Heart left ventricle (tissue), 16 donors: ENCODE measurements at regions not wholly inside any gene's neighbourhood (a gene's known extent, or its start where the extent isn't known, plus 50 kb on each side); places are given as distances from the start of the nearest gene placed in this dataset.

ENCODE experiments used
- ATAC-seq, 4 donors: fragments of 200-7000 bp; cut with Tn5 transposase; one replicate each; pipeline ENCODE4 v1.9.1; 2020 to 2022; ENCODE audit warnings: moderate library complexity in 4 of 4, mild to moderate bottlenecking in 3 of 4, moderate number of reproducible peaks in 1 of 4
- DNase-seq, 5 donors: peaks; one replicate each; pipeline ENCODE4 v3.0.0-alpha.2; 2020
- H3K27ac ChIP-seq, 12 donors: fragments of 200-600 bp; sonication (generic) in 4 of 12; one replicate each; pipeline versions ENCODE4 v1.5.0 to v1.8.0; 2016 to 2022; ENCODE audit warnings: mild to moderate bottlenecking in 2 of 12
- H3K27me3 ChIP-seq, 9 donors: fragments of 200-600 bp; sonication (generic) in 2 of 9; one replicate each; pipeline versions ENCODE4 v1.5.1 to v1.8.0; 2016 to 2022; ENCODE audit warnings: mild to moderate bottlenecking in 3 of 9
- H3K36me3 ChIP-seq, 9 donors: fragments of 200-600 bp; sonication (generic) in 2 of 9; one replicate each; pipeline versions ENCODE4 v1.5.0 to v1.8.0; 2018 to 2022; ENCODE audit warnings: mild to moderate bottlenecking in 2 of 9
- H3K4me1 ChIP-seq, 12 donors: fragments of 200-600 bp; sonication (generic) in 4 of 12; one replicate each; pipeline versions ENCODE4 v1.5.0 to v1.8.0; 2016 to 2022; ENCODE audit warnings: mild to moderate bottlenecking in 3 of 12
- H3K4me3 ChIP-seq, 12 donors: fragments of 200-600 bp; sonication (generic) in 4 of 12; one replicate each; pipeline versions ENCODE4 v1.5.0 to v1.8.0; 2017 to 2022; ENCODE audit warnings: mild to moderate bottlenecking in 9 of 12, moderate library complexity in 4 of 12
- H3K9me3 ChIP-seq, 12 donors: fragments of 200-600 bp; sonication (generic) in 4 of 12; one replicate each; pipeline versions ENCODE4 v1.5.0 to v1.8.0; 2016 to 2022; ENCODE audit warnings: mild to moderate bottlenecking in 1 of 12
- CTCF ChIP-seq, 12 donors: fragments of 200-600 bp; sonication (generic) in 4 of 12; IDR thresholded peaks; one replicate each; pipeline versions ENCODE4 v1.5.0 to v1.8.0; 2018 to 2022; ENCODE audit warnings: antibody characterized with exemption in 12 of 12, mild to moderate bottlenecking in 5 of 12
- POLR2A ChIP-seq, 2 donors: fragments of 450-650 bp; IDR thresholded peaks; one replicate each; pipeline ENCODE4 v1.6.1; 2017; ENCODE audit warnings: antibody characterized with exemption in 2 of 2, mild to moderate bottlenecking in 2 of 2, moderate library complexity in 2 of 2
- WGBS, 4 donors: extraction: QIAGEN DNeasy Blood & Tissue Kit in 2 of 4; methylation state at CpG; one replicate each; pipeline versions ENCODE4 v1.1.5 to v1.1.7; 2013 to 2018; 5-methylcytosine and 5-hydroxymethylcytosine counted together
- intact Hi-C, 10 donors: fragments of 100-400 bp; cut with DNase I; formaldehyde crosslinking; loops; one replicate each; pipeline versions ENCODE4 v1.11.1 to v1.14.2; 2022
- donor health status: ischemic (EF 13 %, LVEDD 7.1; RV severe dilation, severe dysfunction).
- donor health status: healthy with polysubstance abuse.
- donor health status: DM: no; HTN: yes; CAD: no.
- donor health status: DM: no; HTN: no; CAD: no.
- donor health status: ischemic (EF 25% LVEDD 6.9; RV normal size, moderate dysfunction).
- donor health status: ischemic (EF 25% LVEDD 5.7; RV mildly dilated, moderate dysfunction).
- donor health status: healthy.
- donor health status: DM: yes; HTN: yes; CAD: no.
- donor health status: ischemic (EF 35%, LVEDD 5.7; RV mildly dilated, moderate dysfunction).
- donor health status: nonischemic (EF 11% LVEDD 7.7; RV severe dilation, severe dysfunction).
- donor health status: DM: yes; HTN: yes; CAD: no.
- donor health status: PGD.
- donor health status: ischemic (EF 29% LVEDD 5.4; RV normal size, mild dysfunction).
- donor health status: nonischemic (EF 23%, LVEDD 6.1; RV moderate dilation, normal function).

DNA sequence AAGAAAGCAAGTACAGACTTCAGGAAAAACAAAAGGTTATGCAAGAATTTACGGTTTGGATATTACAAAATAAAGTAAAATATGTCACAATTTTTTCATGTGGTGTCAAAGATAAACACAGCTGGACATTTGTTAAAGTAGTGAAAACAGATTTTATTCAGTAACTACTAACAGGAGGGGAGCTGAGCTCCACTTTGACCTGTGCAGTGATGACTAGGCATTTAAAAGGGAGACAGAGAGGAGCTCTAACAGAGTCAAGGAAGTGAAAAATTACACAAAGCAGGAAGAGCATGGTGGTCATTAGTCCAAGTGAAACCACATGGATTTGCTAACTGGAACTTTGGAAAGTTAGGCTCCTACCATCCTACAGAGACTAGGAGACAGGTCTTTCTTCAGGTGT lies 263.6 kb upstream of the PCSK5 start:
- peak overlapping the region in 1 of 12 donors; percentile 16 for H3K27ac ChIP-seq
- intact Hi-C loops, result loop anchor here in 2 of 10 donors (10.0 kb wide), 1 partner anchor 228 kb away; no protein-coding TSS in a partner anchor
- no peak for TF ChIP-seq POLR2A (IDR thresholded peaks at IDR 0.05)
- TF ChIP-seq CTCF (IDR thresholded peaks at IDR 0.05), result no peak
- H3K9me3 ChIP-seq, result no peaks in the 10 kb centered on the region
- no peaks in the 10 kb centered on the region for H3K27me3 ChIP-seq
- DNase-seq, result no peak
- H3K4me3 ChIP-seq, result no peak overlapping the region
- ATAC-seq, result no peak
- H3K4me1 ChIP-seq, result peaks cover 0 to 10% (median 0%) of the 10 kb centered on the region in 12 donors
- no peaks in the 10 kb centered on the region for H3K36me3 ChIP-seq
- WGBS, 4 donors, result 57 to 71% (median 64%) methylated on average over 1 of the region's 1 CpG

DNA sequence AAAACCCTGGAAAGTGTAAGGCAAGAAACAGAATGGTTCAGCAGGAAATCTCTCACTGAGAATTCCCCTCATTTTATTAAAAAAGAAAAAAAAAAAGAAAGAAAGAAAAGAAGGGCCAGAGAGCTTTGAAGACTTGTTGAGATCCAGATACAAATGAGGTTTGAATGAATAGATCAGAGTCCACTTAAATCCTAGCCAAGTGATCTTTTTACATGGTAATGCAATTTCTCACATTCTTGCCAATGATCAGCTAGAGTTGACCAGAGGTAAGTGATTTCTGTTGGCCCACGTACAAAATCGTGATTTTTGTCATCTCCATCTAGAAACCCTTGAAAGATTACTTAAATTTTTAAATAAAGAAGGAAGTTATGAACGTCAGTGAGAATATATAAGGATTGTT lies 261.5 kb upstream of the PCSK5 start:
- Histone ChIP-seq H3K27me3 (no peaks in the 10 kb centered on the region), H3K36me3 (no peaks in the 10 kb centered on the region), H3K4me3 (no peak overlapping the region), H3K27ac (no peak overlapping the region), H3K9me3 (no peaks in the 10 kb centered on the region), H3K4me1 (peaks cover 0 to 10% (median 0%) of the 10 kb centered on the region in 12 donors)
- no peak for TF ChIP-seq CTCF (IDR thresholded peaks at IDR 0.05)
- no peak for TF ChIP-seq POLR2A (IDR thresholded peaks at IDR 0.05)
- DNase-seq, result no peak
- no peak for ATAC-seq
- WGBS, 4 donors, result 60 to 73% (median 64%) methylated on average over 3 of the region's 3 CpGs
- intact Hi-C loops, result loop anchor here in 2 of 10 donors (10.0 kb wide), 1 partner anchor 226 kb away; no protein-coding TSS in a partner anchor

DNA sequence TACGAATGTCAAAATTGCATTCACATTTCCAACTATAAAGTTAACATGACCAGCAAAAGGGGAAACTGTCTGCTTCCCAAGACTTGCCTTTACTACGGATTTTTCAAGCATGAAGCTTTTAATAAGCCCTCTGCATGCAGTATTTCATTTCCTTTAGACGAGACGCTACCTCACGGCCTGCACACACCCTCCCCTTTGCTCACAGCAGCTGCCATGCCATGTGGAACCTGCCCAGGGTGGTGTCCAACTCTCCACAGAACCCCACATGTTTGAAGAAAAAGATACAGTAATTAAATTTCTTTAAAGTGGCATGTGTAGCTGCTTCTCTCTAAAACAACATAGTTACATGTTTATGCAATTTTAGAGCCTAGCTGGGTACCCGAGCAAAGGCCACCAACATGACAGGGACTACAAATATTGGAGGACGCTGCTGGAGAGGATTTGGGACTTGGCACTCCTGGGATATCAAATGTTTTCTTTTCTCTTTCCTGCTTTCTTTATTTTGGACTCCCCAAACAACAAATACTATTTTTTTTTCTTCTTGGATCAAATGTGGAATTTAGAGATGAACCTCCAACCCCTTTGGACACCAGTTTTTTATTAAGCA lies 256.9 kb upstream of the PCSK5 start:
- Histone ChIP-seq H3K4me3 (no peak overlapping the region), H3K4me1 (peaks cover 0 to 17% (median 0%) of the 10 kb centered on the region in 12 donors), H3K9me3 (no peaks in the 10 kb centered on the region), H3K27ac (no peak overlapping the region), H3K27me3 (no peaks in the 10 kb centered on the region), H3K36me3 (no peaks in the 10 kb centered on the region)
- DNase-seq (no peak), ATAC-seq (no peak)
- TF ChIP-seq CTCF (IDR thresholded peaks at IDR 0.05) (no peak), POLR2A (IDR thresholded peaks at IDR 0.05) (no peak)
- intact Hi-C loops, result no loop called here
- 69 to 75% (median 72%) methylated on average over 7 of the region's 7 CpGs for WGBS, 4 donors

DNA sequence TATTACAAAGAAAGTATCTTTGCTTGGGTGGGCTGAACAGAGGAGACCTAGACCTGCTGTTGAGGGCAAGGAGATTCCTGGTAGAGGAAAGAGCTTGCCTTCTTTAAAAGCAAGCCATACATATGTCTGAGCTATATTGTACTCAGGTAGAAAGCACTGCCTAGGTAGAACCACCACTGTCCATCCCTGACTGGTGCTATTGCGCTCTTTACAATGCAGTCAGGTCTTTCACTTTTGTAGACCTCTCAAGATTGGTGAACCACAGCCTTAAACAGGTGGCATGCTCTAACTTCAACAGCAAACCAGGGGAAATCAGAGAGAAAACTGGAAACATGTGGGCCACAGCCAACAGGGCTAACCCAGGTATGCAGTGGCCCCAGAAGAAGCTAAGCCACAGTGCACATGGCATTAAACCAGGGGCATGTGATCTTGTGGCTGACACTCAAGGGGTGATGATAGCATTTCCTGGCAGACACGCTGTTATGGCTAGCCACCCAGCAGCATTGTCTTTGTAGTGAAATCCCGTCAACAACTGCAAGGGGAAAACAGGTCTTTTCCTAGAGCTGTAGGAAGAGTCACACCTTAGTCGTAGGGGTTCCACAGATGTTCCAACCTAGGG lies 253.9 kb upstream of the PCSK5 start:
- intact Hi-C loops, result no loop called here
- peak in 4 of 5 donors; percentile 32 to 63 (median 52) for DNase-seq
- H3K27me3 ChIP-seq, result no peaks in the 10 kb centered on the region
- peaks cover 0 to 23% (median 3%) of the 10 kb centered on the region in 12 donors for H3K4me1 ChIP-seq
- TF ChIP-seq CTCF (IDR thresholded peaks at IDR 0.05), result no peak
- no peak for TF ChIP-seq POLR2A (IDR thresholded peaks at IDR 0.05)
- no peaks in the 10 kb centered on the region for H3K36me3 ChIP-seq
- H3K27ac ChIP-seq, result peak overlapping the region in 6 of 12 donors; percentile 12 to 44 (median 24)
- no peak overlapping the region for H3K4me3 ChIP-seq
- 28 to 67% (median 46%) methylated on average over 2 to 4 of the region's 4 CpGs for WGBS, 4 donors
- no peaks in the 10 kb centered on the region for H3K9me3 ChIP-seq
- peak; percentile 93 to 95 (median 94) for ATAC-seq
